Choroid plexus epithelial cell (primary cell): ENCODE measurements at regions not wholly inside any gene's neighbourhood (a gene's known extent, or its start where the extent isn't known, plus 50 kb on each side); places are given as distances from the start of the nearest gene placed in this dataset.

ENCODE experiments used
- DNase-seq: peaks from one replicate; pipeline ENCODE4 v3.0.0-alpha.2; 2010; ENCODE audit warnings: low read depth
- H3K4me3 ChIP-seq: 2 replicates; pipeline ENCODE4 v1.5.1; 2011; ENCODE audit warnings: low read depth, mild to moderate bottlenecking, control low read depth, low read length, moderate library complexity
- TF ChIP-seq, protein P1 (sequence below): conservative IDR thresholded peaks from 2 replicates; pipeline ENCODE4 v1.5.1; 2011; ENCODE audit warnings: low read depth, mild to moderate bottlenecking, control low read depth, inconsistent platforms, low read length, moderate library complexity

DNA sequence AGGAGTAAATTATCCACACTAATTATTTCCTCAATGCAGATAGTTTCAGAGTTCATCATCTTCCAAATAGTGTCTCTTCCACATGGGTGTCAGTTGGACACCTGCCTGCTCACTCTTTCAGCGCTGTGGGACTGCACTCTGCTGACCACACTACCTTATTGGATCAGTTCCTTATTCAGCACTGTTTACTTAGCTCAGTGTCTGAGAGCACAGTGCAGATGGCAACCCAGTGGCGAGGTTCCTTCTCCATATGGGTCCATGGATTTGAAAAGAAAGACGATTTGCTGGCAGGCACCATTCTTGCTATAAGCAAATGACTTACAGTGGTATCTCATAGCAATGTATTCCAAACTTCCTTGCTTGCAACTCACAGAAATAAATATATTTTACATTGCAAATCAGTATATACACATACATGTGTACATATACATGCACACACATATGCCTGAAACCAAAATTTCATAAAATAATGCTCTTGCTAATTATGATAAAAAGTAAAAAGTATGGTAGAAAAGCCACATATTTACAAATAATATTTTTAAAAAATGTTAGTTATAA lies 354.8 kb downstream of the INSIG2 start:
- TF ChIP-seq, protein P1, sequence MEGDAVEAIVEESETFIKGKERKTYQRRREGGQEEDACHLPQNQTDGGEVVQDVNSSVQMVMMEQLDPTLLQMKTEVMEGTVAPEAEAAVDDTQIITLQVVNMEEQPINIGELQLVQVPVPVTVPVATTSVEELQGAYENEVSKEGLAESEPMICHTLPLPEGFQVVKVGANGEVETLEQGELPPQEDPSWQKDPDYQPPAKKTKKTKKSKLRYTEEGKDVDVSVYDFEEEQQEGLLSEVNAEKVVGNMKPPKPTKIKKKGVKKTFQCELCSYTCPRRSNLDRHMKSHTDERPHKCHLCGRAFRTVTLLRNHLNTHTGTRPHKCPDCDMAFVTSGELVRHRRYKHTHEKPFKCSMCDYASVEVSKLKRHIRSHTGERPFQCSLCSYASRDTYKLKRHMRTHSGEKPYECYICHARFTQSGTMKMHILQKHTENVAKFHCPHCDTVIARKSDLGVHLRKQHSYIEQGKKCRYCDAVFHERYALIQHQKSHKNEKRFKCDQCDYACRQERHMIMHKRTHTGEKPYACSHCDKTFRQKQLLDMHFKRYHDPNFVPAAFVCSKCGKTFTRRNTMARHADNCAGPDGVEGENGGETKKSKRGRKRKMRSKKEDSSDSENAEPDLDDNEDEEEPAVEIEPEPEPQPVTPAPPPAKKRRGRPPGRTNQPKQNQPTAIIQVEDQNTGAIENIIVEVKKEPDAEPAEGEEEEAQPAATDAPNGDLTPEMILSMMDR = no peak
- H3K4me3 ChIP-seq = no peak overlapping the region
- no peak for DNase-seq

DNA sequence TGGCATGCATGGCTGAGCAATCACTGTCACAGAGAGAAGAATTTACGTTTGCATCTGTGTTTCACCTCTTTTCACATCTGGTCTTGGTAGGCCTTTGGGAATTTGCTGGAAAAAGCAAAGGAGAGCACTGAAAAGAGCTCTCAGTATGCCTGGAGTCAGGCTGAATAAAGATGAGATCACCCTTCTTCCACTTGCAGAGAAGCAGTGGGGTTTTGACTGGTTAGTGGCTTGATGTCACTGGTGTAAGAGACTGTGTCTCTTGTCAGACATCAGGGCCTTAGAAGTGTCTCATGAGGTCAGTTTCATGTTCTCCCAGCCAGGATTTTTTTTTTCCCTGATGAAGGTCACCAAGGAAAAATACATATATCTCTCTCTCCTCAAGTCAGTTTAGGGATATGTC lies 353.8 kb downstream of the INSIG2 start:
- H3K4me3 ChIP-seq = no peak overlapping the region
- TF ChIP-seq, protein P1 = no peak
- DNase-seq = no peak

DNA sequence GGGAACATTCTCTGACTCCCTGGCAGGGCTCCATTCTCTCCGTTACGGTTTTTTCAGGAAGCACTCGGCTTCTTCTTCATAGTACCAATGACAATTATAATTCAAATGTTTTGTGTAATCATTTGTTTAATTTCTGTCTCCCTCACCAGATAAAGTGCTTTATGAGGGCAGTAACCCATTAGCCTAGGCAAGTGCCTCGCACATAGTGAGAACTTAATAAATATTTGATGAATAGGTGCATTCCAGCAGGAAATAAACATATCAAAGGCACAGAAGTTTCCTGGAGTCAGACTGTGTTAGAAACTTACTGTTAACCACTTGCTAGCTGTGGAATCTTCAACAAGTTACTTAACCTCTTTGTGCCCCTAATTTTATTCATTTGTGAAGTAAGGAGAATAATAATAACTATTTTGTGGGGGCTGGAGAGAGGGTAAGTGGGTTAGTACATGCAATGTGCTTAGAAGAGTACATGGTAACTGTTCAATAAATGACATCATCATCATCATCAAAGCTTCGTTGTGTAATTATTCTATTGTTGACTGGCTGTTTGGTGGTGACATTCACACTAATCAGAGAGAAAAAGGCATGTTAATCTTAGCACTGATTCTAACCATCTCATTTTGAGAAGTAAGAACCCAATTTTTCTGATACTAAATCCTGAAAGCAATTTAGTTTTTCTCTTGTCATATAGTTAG lies 352.3 kb downstream of the INSIG2 start:
- no peak overlapping the region for H3K4me3 ChIP-seq
- TF ChIP-seq, protein P1 = no peak
- DNase-seq = no peak

DNA sequence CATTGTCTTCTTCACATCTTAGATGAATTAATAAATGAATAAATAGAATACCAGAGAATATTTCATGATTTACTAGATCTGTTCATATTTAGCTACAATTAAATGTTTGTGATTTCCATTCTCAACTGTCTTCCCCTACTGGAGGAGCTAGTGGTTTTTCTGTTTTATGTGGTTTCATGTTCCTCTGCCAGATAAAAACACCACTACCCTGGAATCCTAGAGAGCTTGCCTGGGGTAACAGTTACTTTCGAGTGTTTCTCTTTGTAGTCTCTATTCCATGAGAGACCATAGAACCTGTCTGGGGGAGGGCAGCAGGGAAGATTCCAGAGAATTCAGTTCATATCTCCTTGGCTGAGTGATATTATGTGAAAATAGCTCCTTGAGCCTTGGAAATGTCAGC lies 349.2 kb downstream of the INSIG2 start:
- TF ChIP-seq, protein P1 = no peak
- H3K4me3 ChIP-seq = no peak overlapping the region
- no peak for DNase-seq

DNA sequence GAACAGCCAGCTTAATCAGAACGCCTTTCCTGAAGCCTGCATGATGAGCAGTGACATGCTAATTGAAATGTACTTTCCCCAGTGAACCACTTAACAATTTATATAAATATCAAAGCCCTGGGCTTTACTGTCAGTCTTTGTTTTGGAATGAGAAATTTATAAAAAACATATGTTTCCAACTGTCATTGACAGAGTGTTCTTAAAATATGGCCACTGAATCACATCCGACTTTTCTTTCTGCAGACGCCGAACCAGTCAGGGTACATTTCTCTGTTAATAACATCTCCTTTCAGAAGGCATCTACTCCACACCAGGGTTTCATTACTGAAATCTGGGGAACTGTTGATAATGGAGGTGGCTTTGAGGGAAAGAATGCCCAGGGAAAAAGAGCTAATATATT lies 343.7 kb downstream of the INSIG2 start:
- no peak for DNase-seq
- TF ChIP-seq, protein P1 = no peak
- H3K4me3 ChIP-seq = no peak overlapping the region

DNA sequence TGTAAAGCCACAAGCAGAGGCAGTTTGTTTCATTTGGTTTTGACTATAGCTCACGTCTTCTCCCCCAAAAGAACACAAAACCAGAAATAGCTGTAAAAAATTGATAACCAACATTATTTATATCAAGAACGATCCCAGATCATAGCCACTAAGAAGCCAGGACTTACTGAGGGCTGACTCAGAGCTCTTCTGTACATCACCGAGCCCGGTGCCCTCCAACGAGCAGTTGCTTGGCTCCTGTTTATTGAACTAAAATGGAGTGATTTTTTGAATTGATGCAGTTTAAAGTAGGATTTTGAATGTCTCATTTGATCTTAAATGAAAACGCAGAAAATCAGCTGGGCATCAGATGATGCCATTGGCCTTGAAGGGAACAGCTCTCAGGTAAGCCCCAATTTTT lies 343.3 kb downstream of the INSIG2 start:
- TF ChIP-seq, protein P1 = no peak
- H3K4me3 ChIP-seq = no peak overlapping the region
- no peak for DNase-seq

DNA sequence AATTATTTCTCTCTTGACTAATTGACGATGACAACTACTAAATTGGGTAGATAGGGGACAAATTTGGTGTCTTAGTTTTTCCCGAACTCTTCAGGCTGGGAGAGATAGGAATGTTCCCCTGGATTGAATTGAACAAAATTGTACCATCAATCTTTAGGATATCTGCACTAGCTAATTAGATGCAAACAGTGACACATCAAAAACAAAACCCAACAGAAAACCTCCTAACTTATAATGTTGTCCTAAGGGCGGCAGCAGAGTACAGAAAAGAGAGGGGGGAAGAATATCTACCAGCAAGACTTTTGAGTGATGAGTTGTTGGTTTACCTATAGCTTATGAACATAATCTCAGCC lies 342.9 kb downstream of the INSIG2 start:
- peak; percentile 12 for DNase-seq
- TF ChIP-seq, protein P1 = no peak
- H3K4me3 ChIP-seq = no peak overlapping the region
